GM18505 (cell line): ENCODE measurements at regions not wholly inside any gene's neighbourhood (a gene's known extent, or its start where the extent isn't known, plus 50 kb on each side); places are given as distances from the start of the nearest gene placed in this dataset.
"Not testable (repeated sequence)": the region's sequence is repeated elsewhere in the genome, so short reads cannot be mapped to it uniquely, and the experiment has no call there.

Experiments
- ATAC-seq: cut with Tn5 transposase; IDR thresholded peaks from one replicate; pipeline ENCODE4 v1.9.1; 2021; ENCODE audit not compliant: unreplicated experiment
- POLR2A ChIP-seq: IDR thresholded peaks from 4 replicates; pipeline ENCODE4 v1.6.1; 2011; ENCODE audit warnings: borderline replicate concordance; ENCODE audit not compliant: insufficient read depth, insufficient read length; ENCODE audit errors: extremely low read depth

GRCh38 chr17:64765191-64765889 is 103.2 kb upstream of the SMURF2 start:
- no peak for ATAC-seq

DNA sequence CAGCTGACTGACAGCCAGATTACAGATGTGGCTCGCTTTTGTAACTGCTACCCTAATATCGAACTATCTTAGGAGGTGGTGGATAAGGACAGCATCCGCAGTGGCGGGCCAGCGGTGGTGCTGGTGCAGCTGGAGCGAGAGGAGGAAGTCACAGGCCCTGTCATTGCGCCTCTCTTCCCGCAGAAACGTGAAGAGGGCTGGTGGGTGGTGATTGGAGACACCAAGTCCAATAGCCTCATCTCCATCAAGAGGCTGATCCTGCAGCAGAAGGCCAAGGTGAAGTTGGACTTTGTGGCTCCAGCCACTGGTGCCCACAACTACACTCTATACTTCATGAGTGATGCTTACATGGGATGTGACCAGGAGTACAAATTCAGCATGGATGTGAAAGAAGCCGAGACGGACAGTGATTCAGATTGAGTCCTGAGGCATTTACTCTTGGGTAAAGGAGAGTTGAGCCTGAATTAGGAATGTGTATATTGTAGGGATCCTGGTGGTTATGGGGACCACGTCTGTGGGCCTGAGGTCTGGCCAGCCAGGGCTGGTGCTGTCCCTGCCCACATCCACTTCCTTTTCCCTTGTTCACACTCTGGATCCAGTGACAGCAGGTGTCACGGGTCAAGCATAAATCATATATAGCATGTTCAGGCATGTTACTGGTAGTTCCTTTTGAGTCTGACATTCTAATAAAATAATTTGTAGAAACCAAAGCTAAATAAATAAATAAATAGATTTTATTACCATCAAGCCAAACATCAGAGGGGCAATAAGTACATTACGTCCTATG is 89.0 kb upstream of the SMURF2 start:
- no peak for TF ChIP-seq POLR2A
- no peak for ATAC-seq

More at GRCh38 chr17:64765191-64765889, 103.2 kb upstream of the SMURF2 start:
- no peak for TF ChIP-seq POLR2A

DNA sequence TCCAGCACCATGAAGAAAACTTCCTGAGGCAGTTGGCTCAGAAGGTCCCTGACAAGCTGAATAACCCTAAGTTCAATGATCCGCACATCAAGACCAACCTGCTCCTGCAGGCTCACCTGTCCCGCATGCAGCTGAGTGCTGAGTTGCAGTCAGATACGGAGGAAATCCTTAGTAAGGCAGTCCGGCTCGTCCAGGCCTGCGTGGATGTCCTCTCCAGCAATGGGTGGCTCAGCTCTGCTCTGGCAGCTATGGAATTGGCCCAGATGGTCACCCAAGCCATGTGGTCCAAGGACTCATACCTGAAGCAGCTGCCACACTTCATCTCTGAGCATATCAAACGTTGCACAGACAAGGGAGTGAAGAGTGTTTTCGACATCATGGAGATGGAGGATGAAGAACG is 88.4 kb upstream of the SMURF2 start:
- no peak for TF ChIP-seq POLR2A
- no peak for ATAC-seq

DNA sequence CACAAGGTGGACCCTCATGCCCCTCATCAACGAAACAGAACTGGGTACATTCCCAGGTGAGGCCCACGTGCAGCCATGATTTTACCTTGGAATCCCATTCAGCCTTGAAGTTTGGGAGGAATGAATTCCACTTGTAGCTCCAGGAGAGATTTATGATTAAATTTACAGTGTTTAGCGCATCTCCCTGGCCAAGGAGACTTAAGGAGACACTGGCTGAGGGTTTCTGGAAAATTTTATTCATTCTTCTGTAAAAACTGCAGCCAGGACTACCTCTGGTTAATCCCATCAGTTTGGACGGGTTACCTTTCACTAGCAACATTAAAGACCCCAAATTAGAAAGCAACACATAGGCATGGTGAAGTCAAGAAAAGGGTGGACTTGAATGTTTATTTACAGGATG is 87.2 kb upstream of the SMURF2 start:
- no peak for ATAC-seq
- no peak for TF ChIP-seq POLR2A

- ATAC-seq, result no peak
- no peak for TF ChIP-seq POLR2A
These were observed 85.9 kb upstream of the SMURF2 start for GRCh38 chr17:64747938-64748540.

- ATAC-seq, result no peak
- TF ChIP-seq POLR2A, result no peak
These were observed 80.2 kb upstream of the SMURF2 start for GRCh38 chr17:64742326-64742725.

GRCh38 chr17:64741916-64742315 is 79.8 kb upstream of the SMURF2 start:
- not testable (repeated sequence) for ATAC-seq

DNA sequence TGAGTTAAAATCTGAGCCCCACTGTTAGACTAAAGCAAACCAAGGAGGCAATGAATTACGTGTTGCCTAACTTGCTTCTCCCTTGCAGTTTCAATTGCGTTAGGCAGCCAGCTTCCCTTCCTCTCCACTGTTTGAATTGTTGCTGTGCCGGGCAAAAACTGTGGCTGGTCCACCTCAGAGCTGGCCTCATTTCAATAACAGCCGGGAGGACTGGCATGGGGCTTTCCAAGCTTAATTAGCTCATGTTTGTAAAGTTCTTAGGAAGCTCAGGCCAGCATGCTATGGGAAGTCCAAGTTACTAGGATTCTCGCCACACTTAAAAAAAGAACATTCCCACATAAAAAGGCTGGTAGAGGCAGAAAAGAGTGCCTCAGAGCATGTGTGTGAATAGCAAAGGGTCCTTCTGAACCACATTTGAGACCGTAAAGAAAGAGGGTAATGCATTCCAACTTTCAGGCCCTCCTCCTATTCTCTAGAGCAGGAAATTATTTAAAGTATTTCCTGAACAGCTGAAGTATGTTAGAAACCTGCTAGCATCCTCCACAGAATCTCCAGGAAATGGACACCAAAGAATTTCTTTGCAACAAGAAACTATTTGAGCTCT is 79.0 kb upstream of the SMURF2 start:
- no peak for TF ChIP-seq POLR2A
- no peak for ATAC-seq

DNA sequence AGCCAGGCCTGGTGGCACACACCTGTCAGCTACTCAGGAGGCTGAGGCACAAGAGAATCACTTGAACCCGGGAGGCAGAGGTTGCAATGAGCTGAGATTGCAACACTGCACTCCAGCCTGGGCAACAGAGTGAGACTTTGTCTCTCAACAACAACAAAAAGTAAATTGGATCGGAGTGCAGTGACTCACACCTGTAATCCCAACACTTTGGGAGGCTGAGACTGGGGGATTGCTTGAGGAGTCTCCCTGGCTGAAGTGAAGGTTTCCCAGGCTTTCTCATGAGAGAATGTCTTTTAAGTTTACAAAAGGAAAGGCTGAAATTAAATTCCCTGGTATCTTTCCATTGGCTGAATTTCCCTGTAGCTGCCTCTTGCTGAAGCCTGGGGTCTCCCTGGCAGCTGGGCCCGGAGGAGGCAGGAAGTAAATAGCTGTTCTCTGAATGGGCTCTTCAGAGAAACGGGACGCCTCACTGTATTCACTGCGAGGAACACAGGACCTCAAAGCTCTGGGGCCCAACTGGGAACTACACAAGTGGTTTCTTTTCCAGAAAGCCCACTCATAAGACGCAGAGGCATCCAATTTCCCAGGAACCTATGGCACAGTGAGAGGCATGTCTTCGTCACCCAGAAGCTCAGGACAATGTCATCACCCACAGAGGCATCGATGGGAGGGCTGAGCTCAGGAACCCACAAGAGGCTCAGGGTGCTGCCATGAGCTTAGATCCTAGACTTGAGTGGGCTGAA is 77.4 kb upstream of the SMURF2 start:
- TF ChIP-seq POLR2A, result no peak
- ATAC-seq, result no peak

- no peak for ATAC-seq
- no peak for TF ChIP-seq POLR2A
These were observed 74.8 kb upstream of the SMURF2 start for GRCh38 chr17:64736804-64737492.

DNA sequence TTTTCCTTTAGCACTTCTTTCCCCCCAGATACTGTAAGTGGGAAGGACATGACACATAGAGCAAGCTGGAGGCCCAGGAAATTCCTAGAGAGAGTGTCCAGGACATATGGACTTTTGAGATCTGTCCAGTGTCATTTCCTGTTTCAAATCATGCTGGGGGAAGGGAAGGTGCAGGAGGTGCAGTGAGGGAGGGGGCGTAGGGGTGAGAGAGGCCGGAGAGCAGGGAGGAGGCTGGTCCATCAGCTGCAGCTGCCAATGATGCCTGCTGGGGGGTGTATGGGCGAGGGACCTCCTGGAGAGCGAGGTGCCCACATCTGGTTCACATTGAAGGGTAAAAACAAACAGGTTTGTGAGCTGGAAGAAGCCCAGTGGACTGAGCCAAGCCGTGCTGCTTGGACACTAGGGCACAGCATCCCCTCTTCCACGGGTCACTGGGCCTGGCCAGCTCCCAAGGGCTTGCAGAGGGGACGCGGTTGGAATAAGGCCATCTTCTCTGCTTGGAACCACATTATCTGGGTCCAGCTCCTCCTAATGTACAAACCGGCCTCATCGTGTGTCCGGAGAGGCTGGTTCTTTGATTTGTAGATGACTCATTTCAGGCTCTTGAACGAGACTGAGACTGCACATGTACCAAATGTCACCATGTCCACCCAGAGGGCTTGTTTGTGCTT is 70.4 kb upstream of the SMURF2 start:
- no peak for TF ChIP-seq POLR2A
- ATAC-seq, result no peak

GRCh38 chr17:64730023-64730422 is 67.9 kb upstream of the SMURF2 start:
- ATAC-seq, result not testable (repeated sequence)

- ATAC-seq, result no peak
- TF ChIP-seq POLR2A, result no peak
These were observed 67.1 kb upstream of the SMURF2 start for GRCh38 chr17:64729201-64729600.
